H9 (cell line): ENCODE measurements at regions not wholly inside any gene's neighbourhood (a gene's known extent, or its start where the extent isn't known, plus 50 kb on each side); places are given as distances from the start of the nearest gene placed in this dataset.

ENCODE experiments used
- DNase-seq: peaks from one replicate; pipeline ENCODE4 v3.0.0-alpha.2; 2017
- H2AFZ ChIP-seq: one replicate; pipeline ENCODE4 v1.6.1; 2013; ENCODE audit warnings: mild to moderate bottlenecking, low read length, control low read depth, moderate library complexity
- H2AK5ac ChIP-seq: 2 replicates; pipeline ENCODE4 v1.6.1; 2013; ENCODE audit warnings: low read length, control low read depth, mixed read lengths; ENCODE audit not compliant: insufficient read length
- H2BK120ac ChIP-seq: one replicate; pipeline ENCODE4 v1.6.1; 2013; ENCODE audit warnings: low read depth, mild to moderate bottlenecking, low read length, control low read depth, inconsistent platforms; ENCODE audit not compliant: poor library complexity, severe bottlenecking
- H2BK12ac ChIP-seq: 2 replicates; pipeline ENCODE4 v1.6.1; 2013; ENCODE audit warnings: low read length, control low read depth, mixed read lengths, low read depth; ENCODE audit not compliant: insufficient read length
- H2BK15ac ChIP-seq: 2 replicates; pipeline ENCODE4 v1.6.1; 2013; ENCODE audit warnings: low read depth, low read length, control low read depth
- H2BK20ac ChIP-seq: one replicate; pipeline ENCODE4 v1.6.1; 2013; ENCODE audit warnings: low read depth, mild to moderate bottlenecking, low read length, control low read depth, inconsistent platforms; ENCODE audit not compliant: poor library complexity, severe bottlenecking
- H2BK5ac ChIP-seq: 2 replicates; pipeline ENCODE4 v1.6.1; 2013; ENCODE audit warnings: low read length, control low read depth, mixed read lengths; ENCODE audit not compliant: insufficient read length
- H3K14ac ChIP-seq: 2 replicates; pipeline ENCODE4 v1.6.1; 2013; ENCODE audit warnings: low read length, control low read depth; ENCODE audit not compliant: insufficient read depth
- H3K18ac ChIP-seq: 2 replicates; pipeline ENCODE4 v1.6.1; 2013; ENCODE audit warnings: low read depth, mild to moderate bottlenecking, mixed read lengths, low read length, control low read depth; ENCODE audit not compliant: insufficient read length
- H3K23ac ChIP-seq: 2 replicates; pipeline ENCODE4 v1.6.1; 2013; ENCODE audit warnings: low read length, control low read depth, mixed read lengths, low read depth; ENCODE audit not compliant: insufficient read length
- H3K23me2 ChIP-seq: 2 replicates; pipeline ENCODE4 v1.6.1; 2013; ENCODE audit warnings: low read depth, mild to moderate bottlenecking, mixed read lengths, low read length, control low read depth; ENCODE audit not compliant: insufficient read length, poor library complexity, severe bottlenecking
- H3K27ac ChIP-seq: 2 replicates; pipeline ENCODE4 v1.5.1; 2013; ENCODE audit warnings: low read length, control low read depth, mixed read lengths, low read depth; ENCODE audit not compliant: insufficient read length
- H3K27me3 ChIP-seq: 2 replicates; pipeline ENCODE4 v1.6.1; 2013; ENCODE audit warnings: low read length, control low read depth, inconsistent platforms; ENCODE audit not compliant: insufficient read depth
- H3K4ac ChIP-seq: 2 replicates; pipeline ENCODE4 v1.6.1; 2013; ENCODE audit warnings: low read depth, mild to moderate bottlenecking, control low read depth, inconsistent platforms, low read length, moderate library complexity
- H3K4me1 ChIP-seq: 2 replicates; pipeline ENCODE4 v1.6.1; 2013; ENCODE audit warnings: low read length, control low read depth, inconsistent platforms; ENCODE audit not compliant: insufficient read depth
- H3K4me2 ChIP-seq: 2 replicates; pipeline ENCODE4 v1.6.1; 2013; ENCODE audit warnings: low read length, control low read depth, mixed read lengths; ENCODE audit not compliant: insufficient read length, insufficient read depth
- H3K56ac ChIP-seq: 2 replicates; pipeline ENCODE4 v1.6.1; 2013; ENCODE audit warnings: low read depth, mild to moderate bottlenecking, mixed read lengths, low read length, control low read depth; ENCODE audit not compliant: insufficient read length
- H3K79me1 ChIP-seq: 2 replicates; pipeline ENCODE4 v1.6.1; 2013; ENCODE audit warnings: low read depth, mild to moderate bottlenecking, moderate library complexity, low read length, control low read depth, inconsistent platforms; ENCODE audit not compliant: insufficient read depth, poor library complexity, severe bottlenecking
- H3K79me2 ChIP-seq: 2 replicates; pipeline ENCODE4 v1.6.1; 2013; ENCODE audit warnings: low read length, control low read depth, inconsistent platforms; ENCODE audit not compliant: insufficient read depth
- H3K9ac ChIP-seq: 2 replicates; pipeline ENCODE4 v1.6.1; 2013; ENCODE audit warnings: low read length, control low read depth, mixed read lengths; ENCODE audit not compliant: insufficient read length; ENCODE audit errors: extremely low read depth
- H3K9me3 ChIP-seq: one replicate; pipeline ENCODE4 v1.6.1; 2013; ENCODE audit warnings: low read depth, low read length, inconsistent platforms; ENCODE audit not compliant: control insufficient read depth
- H3T11ph ChIP-seq: one replicate; pipeline ENCODE4 v1.6.1; 2013; ENCODE audit warnings: mild to moderate bottlenecking, low read length, control low read depth, inconsistent platforms
- H4K20me1 ChIP-seq: one replicate; pipeline ENCODE4 v1.6.1; 2013; ENCODE audit not compliant: control insufficient read depth, insufficient read length, insufficient read depth
- H4K5ac ChIP-seq: 2 replicates; pipeline ENCODE4 v1.6.1; 2013; ENCODE audit warnings: low read depth, mild to moderate bottlenecking, mixed read lengths, low read length, control low read depth; ENCODE audit not compliant: insufficient read length
- H4K8ac ChIP-seq: replicated peaks from 2 replicates; pipeline ENCODE4 v1.6.1; 2013; ENCODE audit warnings: low read length, control low read depth, mixed read lengths, low read depth; ENCODE audit not compliant: insufficient read length
- H4K91ac ChIP-seq: 2 replicates; pipeline ENCODE4 v1.6.1; 2013; ENCODE audit warnings: low read depth, mild to moderate bottlenecking, moderate library complexity, mixed read lengths, low read length, control low read depth; ENCODE audit not compliant: insufficient read length
- H3K27ac Mint-ChIP-seq, 3 experiments: 2 replicates in 2 of 3; 3 replicates in 1 of 3; pipeline ENCODE4 v1.8.0; 2020 to 2021; ENCODE audit warnings: mixed read lengths in 3 of 3, mild to moderate bottlenecking in 1 of 3, moderate library complexity in 1 of 3
- H3K27me3 Mint-ChIP-seq: 2 replicates; pipeline ENCODE4 v1.8.0; 2021; ENCODE audit warnings: low read depth, mild to moderate bottlenecking, moderate library complexity, mixed read lengths
- H3K36me3 Mint-ChIP-seq, 3 experiments: 2 replicates in 2 of 3; 3 replicates in 1 of 3; pipeline ENCODE4 v1.8.0; 2020 to 2021; ENCODE audit warnings: low read depth in 3 of 3, mixed read lengths in 3 of 3; ENCODE audit not compliant: insufficient read depth in 1 of 3
- H3K4me1 Mint-ChIP-seq, 2 experiments: 2 replicates each; pipeline ENCODE4 v1.8.0; 2020; ENCODE audit warnings: mixed read lengths in 2 of 2
- H3K4me3 Mint-ChIP-seq, 2 experiments: 2 replicates in 1 of 2; 3 replicates in 1 of 2; pipeline ENCODE4 v1.8.0; 2020 to 2021; ENCODE audit warnings: mild to moderate bottlenecking in 2 of 2, mixed read lengths in 2 of 2, moderate library complexity in 1 of 2
- H3K9me3 Mint-ChIP-seq, 2 experiments: 2 replicates in 1 of 2; 3 replicates in 1 of 2; pipeline ENCODE4 v1.8.0; 2020; ENCODE audit warnings: mild to moderate bottlenecking in 2 of 2, mixed read lengths in 2 of 2, moderate library complexity in 1 of 2
- WGBS: extraction: QIAGEN DNeasy Blood & Tissue Kit; methylation state at CpG from one replicate; pipeline ENCODE4 v1.1.7; 2013; ENCODE audit warnings: missing lambda C conversion rate, low lambda C conversion rate, mixed read lengths; ENCODE audit not compliant: insufficient read length; ENCODE audit errors: extremely low coverage; 5-methylcytosine and 5-hydroxymethylcytosine counted together
- TF ChIP-seq, protein P1 (sequence below): fragments of 200-600 bp; sonication (generic); conservative IDR thresholded peaks from 3 replicates; pipeline ENCODE4 v1.8.0; 2021; ENCODE audit warnings: antibody characterized with exemption, mild to moderate bottlenecking

DNA sequence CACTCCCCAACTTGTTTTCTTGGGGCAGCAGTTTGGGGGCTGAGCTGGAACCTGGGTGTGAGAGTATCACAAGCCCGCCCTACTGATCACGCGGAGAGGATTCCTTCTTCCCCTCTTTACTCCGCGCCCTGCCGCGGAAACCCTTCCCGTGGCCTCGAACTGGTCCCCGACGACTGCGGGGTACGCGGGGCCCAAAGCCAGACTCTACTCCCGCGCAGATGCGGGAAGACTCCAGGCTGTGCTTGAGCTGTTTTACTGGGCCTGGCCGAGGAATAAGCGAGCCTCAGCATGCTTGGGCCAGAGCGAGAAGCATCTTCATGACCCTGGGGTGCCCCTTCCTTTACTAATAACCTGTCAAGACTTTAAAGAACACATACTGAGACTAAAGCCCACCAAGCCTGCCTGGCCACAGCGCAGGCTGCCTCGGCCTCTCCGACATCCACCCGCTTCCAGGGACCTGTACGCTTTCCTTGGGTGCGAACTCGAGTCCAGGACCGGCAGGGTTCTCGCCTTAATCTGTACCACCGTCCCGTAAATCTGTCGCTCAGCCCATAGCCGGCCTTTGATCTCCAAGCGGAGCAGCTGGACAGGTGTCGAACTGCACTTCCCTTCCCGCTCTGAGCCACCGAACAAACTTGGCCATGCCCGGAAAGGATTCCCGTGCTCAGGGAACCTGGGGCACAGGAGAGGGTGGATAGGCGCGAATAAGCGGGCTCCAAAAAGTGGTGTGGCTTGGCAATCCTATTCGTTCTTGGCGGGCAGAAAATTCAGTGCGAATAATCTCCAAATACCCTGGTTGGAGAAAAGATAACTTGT, 55.0 kb upstream of the TMEM33 start:
- no peak overlapping the region for H4K8ac ChIP-seq
- peak; percentile 43 for DNase-seq
- H3K56ac ChIP-seq, result no peak overlapping the region
- TF ChIP-seq, protein P1, sequence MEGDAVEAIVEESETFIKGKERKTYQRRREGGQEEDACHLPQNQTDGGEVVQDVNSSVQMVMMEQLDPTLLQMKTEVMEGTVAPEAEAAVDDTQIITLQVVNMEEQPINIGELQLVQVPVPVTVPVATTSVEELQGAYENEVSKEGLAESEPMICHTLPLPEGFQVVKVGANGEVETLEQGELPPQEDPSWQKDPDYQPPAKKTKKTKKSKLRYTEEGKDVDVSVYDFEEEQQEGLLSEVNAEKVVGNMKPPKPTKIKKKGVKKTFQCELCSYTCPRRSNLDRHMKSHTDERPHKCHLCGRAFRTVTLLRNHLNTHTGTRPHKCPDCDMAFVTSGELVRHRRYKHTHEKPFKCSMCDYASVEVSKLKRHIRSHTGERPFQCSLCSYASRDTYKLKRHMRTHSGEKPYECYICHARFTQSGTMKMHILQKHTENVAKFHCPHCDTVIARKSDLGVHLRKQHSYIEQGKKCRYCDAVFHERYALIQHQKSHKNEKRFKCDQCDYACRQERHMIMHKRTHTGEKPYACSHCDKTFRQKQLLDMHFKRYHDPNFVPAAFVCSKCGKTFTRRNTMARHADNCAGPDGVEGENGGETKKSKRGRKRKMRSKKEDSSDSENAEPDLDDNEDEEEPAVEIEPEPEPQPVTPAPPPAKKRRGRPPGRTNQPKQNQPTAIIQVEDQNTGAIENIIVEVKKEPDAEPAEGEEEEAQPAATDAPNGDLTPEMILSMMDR, result no peak
- H3K4me3 Mint-ChIP-seq, result peak overlapping the region in 1 of 2 experiments; percentile 73; a peak in 3 of 5 replicates
- H2AFZ ChIP-seq, result no peak overlapping the region
- H4K20me1 ChIP-seq, result no peaks in the 10 kb centered on the region
- WGBS, result no CpG with 5 or more reads among the region's 45 CpGs
- no peaks in the 10 kb centered on the region for H3K79me2 ChIP-seq
- H3K9ac ChIP-seq, result no peak overlapping the region
- H3K9me3 Mint-ChIP-seq, result no peaks in the 10 kb centered on the region; a peak in 1 of 5 replicates
- H4K91ac ChIP-seq, result no peak overlapping the region
- no peak overlapping the region; the same call in 1 of the 2 replicates for H3K14ac ChIP-seq
- H3K4me1 ChIP-seq, result no peaks in the 10 kb centered on the region; the same call in 1 of the 2 replicates
- H3K4me2 ChIP-seq, result peak overlapping the region; percentile 21
- H2AK5ac ChIP-seq, result no peak overlapping the region
- H3K27me3 ChIP-seq, result peaks cover 91% of the 10 kb centered on the region
- no peak overlapping the region for H3K27ac ChIP-seq
- H3T11ph ChIP-seq, result no peak overlapping the region
- H3K79me1 ChIP-seq, result no peaks in the 10 kb centered on the region
- peaks cover 0 to 2% (median 0%) of the 10 kb centered on the region in 3 experiments; a peak in 1 of 7 replicates for H3K36me3 Mint-ChIP-seq
- no peak overlapping the region for H2BK5ac ChIP-seq
- no peak overlapping the region for H2BK120ac ChIP-seq
- H3K23ac ChIP-seq, result no peak overlapping the region
- H3K23me2 ChIP-seq, result peaks cover 14% of the 10 kb centered on the region
- no peak overlapping the region for H4K5ac ChIP-seq
- H3K27ac Mint-ChIP-seq, result no peak overlapping the region
- no peak overlapping the region for H2BK15ac ChIP-seq
- H2BK12ac ChIP-seq, result no peak overlapping the region
- H3K4ac ChIP-seq, result no peak overlapping the region
- H2BK20ac ChIP-seq, result no peak overlapping the region
- H3K4me1 Mint-ChIP-seq, result peaks cover 22 to 40% of the 10 kb centered on the region in 2 experiments
- no peak overlapping the region for H3K18ac ChIP-seq
- H3K9me3 ChIP-seq, result no peaks in the 10 kb centered on the region
- H3K27me3 Mint-ChIP-seq, result peaks cover 100% of the 10 kb centered on the region
